ENCODE measurements at regions not wholly inside any gene's neighbourhood (a gene's known extent, or its start where the extent isn't known, plus 50 kb on each side); places are given as distances from the start of the nearest gene placed in this dataset.
"Not testable (repeated sequence)": the region's sequence is repeated elsewhere in the genome, so short reads cannot be mapped to it uniquely, and the experiment has no call there.

DNA sequence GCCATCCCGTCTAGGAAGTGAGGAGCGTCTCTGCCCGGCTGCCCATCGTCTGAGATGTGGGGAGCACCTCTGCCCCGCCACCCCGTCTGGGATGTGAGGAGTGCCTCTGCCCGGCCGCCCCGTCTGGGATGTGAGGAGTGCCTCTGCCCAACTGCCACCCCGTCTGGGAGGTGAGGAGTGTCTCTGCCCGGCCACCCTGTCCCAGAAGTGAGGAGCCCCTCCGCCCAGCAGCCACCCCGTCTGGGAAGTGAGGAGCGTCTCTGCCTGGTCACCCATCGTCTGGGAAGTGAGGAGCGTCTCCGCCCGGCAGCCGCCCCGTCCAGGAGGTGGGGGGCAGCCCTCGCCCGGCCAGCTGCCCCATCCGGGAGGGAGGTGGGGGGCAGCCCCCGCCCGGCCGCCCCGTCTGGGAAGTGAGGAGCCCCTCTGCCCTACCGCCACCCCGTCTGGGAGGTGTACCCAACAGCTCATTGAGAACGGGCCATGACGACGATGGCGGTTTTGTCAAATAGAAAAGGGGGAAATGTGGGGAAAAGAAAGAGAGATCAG is 474.9 kb downstream of the IRS2 start:
- DNase-seq (ENCODE audit: low read depth, low spot score); H3K27ac ChIP-seq (ENCODE audit: control insufficient read depth, insufficient read depth); CTCF ChIA-PET; H3K9ac ChIP-seq (ENCODE audit: control insufficient read depth, insufficient read depth, low read length); H3K4me1 ChIP-seq (ENCODE audit: control insufficient read depth, insufficient read depth, low read length); FAIRE-seq; H4K20me1 ChIP-seq (ENCODE audit: control insufficient read depth, insufficient read depth); H2AFZ ChIP-seq (ENCODE audit: control insufficient read depth, low read depth, low read length); H3K9me3 ChIP-seq (replicated peaks; ENCODE audit: control insufficient read depth, insufficient read depth, low read length); in situ Hi-C loops (cut with MboI); H3K36me3 ChIP-seq (ENCODE audit: control insufficient read depth in 2 of 2, insufficient read depth in 2 of 2, low read length in 1 of 2); H3K79me2 ChIP-seq (ENCODE audit: control insufficient read depth, insufficient read depth, low read length); SMC1A ChIA-PET (ENCODE audit: uncharacterized antibody, unreplicated experiment); BruUV-seq (replicated peaks); RAD21 ChIA-PET (ENCODE audit: unreplicated experiment); intact Hi-C loops (cut with micrococcal nuclease; ENCODE audit: unreplicated experiment); POLR2A ChIA-PET; H3K4me3 ChIP-seq; ATAC-seq; H3K27me3 ChIP-seq (replicated peaks in 1 of 2; ENCODE audit: control insufficient read depth in 2 of 2, insufficient read depth in 2 of 2, low read length in 1 of 2); H3K4me2 ChIP-seq (ENCODE audit: control insufficient read depth, insufficient read depth): not testable (repeated sequence)
- whole genome bisulfite sequencing (ENCODE audit: insufficient coverage, insufficient replicate concordance, low lambda C conversion rate, missing lambda C conversion rate): 59% methylated on average over 22 of the region's 33 CpGs

DNA sequence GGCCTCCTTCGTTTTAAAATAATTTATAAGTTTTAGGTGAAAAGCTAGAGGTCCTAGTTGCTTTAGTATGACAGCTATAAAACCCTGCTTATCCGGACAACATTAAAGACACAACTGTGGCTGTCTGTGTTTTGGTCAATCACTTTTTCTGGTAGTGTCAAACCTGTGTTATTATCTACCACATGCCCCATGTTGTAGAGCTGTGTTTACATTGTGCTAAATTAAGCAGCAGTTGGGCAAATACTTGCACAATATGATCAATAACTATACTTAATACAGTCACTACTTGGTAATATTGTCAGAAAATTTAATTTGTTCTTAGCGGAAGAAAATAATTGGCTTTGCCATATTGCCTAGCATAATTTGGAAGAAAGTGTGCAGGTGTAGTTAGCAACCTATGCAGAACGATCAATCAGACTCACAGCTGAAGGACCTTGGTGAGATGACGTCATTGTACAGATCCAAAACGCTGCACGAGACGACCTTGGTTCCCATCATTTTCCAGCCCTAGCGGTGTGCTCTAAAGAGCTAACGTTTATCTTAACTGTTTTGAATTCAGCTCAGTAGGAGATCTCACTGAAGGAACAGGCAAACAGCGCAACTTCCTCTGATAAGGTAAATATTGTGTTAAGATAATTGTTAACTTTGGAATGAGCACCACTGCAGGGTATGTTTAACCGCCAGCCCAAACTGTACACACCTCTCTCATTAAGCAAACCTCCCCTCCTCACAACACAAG is 476.6 kb downstream of the IRS2 start:
- H3K4me3 ChIP-seq: no peak overlapping the region
- TF ChIP-seq ZNF274 (IDR thresholded peaks at IDR 0.05; ENCODE audit: insufficient read depth, insufficient read length) (no peak), ASH2L (IDR thresholded peaks at IDR 0.05; ENCODE audit: borderline replicate concordance, low read depth) (no peak), CEBPB (IDR thresholded peaks at IDR 0.05; ENCODE audit: borderline replicate concordance in 1 of 2, low read depth in 2 of 2, low read length in 2 of 2) (no peak), NR2C2 (IDR thresholded peaks at IDR 0.05; ENCODE audit: borderline replicate concordance, control insufficient read depth, insufficient read length, low read depth) (no peak), BMI1 (IDR thresholded peaks at IDR 0.05; ENCODE audit: borderline replicate concordance) (no peak), RB1 (IDR thresholded peaks at IDR 0.05; ENCODE audit: borderline replicate concordance) (no peak), BCLAF1 (IDR thresholded peaks at IDR 0.05) (no peak), NR2F1 (conservative IDR thresholded peaks at IDR 0.05) (no peak), SIN3A (IDR thresholded peaks at IDR 0.05; ENCODE audit: low read depth, low read length) (no peak), NFYA (IDR thresholded peaks at IDR 0.05; ENCODE audit: borderline replicate concordance, low read depth, low read length) (no peak), NFIC (IDR thresholded peaks at IDR 0.05; ENCODE audit: low read depth, low read length) (no peak)
- TF ChIP-seq, protein P1, sequence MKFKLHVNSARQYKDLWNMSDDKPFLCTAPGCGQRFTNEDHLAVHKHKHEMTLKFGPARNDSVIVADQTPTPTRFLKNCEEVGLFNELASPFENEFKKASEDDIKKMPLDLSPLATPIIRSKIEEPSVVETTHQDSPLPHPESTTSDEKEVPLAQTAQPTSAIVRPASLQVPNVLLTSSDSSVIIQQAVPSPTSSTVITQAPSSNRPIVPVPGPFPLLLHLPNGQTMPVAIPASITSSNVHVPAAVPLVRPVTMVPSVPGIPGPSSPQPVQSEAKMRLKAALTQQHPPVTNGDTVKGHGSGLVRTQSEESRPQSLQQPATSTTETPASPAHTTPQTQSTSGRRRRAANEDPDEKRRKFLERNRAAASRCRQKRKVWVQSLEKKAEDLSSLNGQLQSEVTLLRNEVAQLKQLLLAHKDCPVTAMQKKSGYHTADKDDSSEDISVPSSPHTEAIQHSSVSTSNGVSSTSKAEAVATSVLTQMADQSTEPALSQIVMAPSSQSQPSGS (IDR thresholded peaks at IDR 0.05; ENCODE audit: low read length): no peak
- in situ Hi-C loops (cut with MboI): no loop called here

More for the DNA sequence above, 476.6 kb downstream of the IRS2 start:
- intact Hi-C loops (cut with micrococcal nuclease; ENCODE audit: unreplicated experiment): no loop called here
- no peak for ATAC-seq
- Histone ChIP-seq H3K27me3 (replicated peaks in 1 of 2; ENCODE audit: control insufficient read depth in 2 of 2, insufficient read depth in 2 of 2, low read length in 1 of 2) (no peaks in the 10 kb centered on the region), H3K9me3 (replicated peaks; ENCODE audit: control insufficient read depth, insufficient read depth, low read length) (no peaks in the 10 kb centered on the region), H3K9ac (ENCODE audit: control insufficient read depth, insufficient read depth, low read length) (no peak overlapping the region), H3K79me2 (ENCODE audit: control insufficient read depth, insufficient read depth, low read length) (no peaks in the 10 kb centered on the region), H3K27ac (ENCODE audit: control insufficient read depth, insufficient read depth) (no peak overlapping the region), H2AFZ (ENCODE audit: control insufficient read depth, low read depth, low read length) (no peak overlapping the region), H3K4me2 (ENCODE audit: control insufficient read depth, insufficient read depth) (no peak overlapping the region), H3K4me1 (ENCODE audit: control insufficient read depth, insufficient read depth, low read length) (no peaks in the 10 kb centered on the region), H3K36me3 (ENCODE audit: control insufficient read depth in 2 of 2, insufficient read depth in 2 of 2, low read length in 1 of 2) (no peaks in the 10 kb centered on the region), H4K20me1 (ENCODE audit: control insufficient read depth, insufficient read depth) (no peaks in the 10 kb centered on the region)
- POLR2A ChIA-PET: no interaction called here
- no peak for DNase-seq (ENCODE audit: low read depth, low spot score)
- SMC1A ChIA-PET (ENCODE audit: uncharacterized antibody, unreplicated experiment): interaction anchor here (1.0 to 1.2 kb wide), 3 partner anchors 9 to 147 kb away, joined by 3 read pairs; no protein-coding TSS in a partner anchor
- no TSS peak for BruUV-seq (replicated peaks)
- WGBS (ENCODE audit: insufficient coverage, insufficient replicate concordance, low lambda C conversion rate, missing lambda C conversion rate): 41% methylated on average over 12 of the region's 12 CpGs
- RAD21 ChIA-PET (ENCODE audit: unreplicated experiment): no interaction called here
- CTCF ChIA-PET: no interaction called here
- FAIRE-seq: no peak

Measured in GM12878 (cell line).